ENCODE measurements at regions not wholly inside any gene's neighbourhood (a gene's known extent, or its start where the extent isn't known, plus 50 kb on each side); places are given as distances from the start of the nearest gene placed in this dataset.

GRCh38 chr10:42924484-42924883 lies 141.9 kb downstream of the BMS1 start:
- no peak overlapping the region for H3K4me3 ChIP-seq (ENCODE audit: low read length)
- TF ChIP-seq CTCF (conservative IDR thresholded peaks at IDR 0.05; ENCODE audit: low read depth, low read length) = no peak

GRCh38 chr10:42926843-42927242 lies 144.2 kb downstream of the BMS1 start:
- peak; percentile 6 for DNase-seq (ENCODE audit: low read depth)
- no peak for TF ChIP-seq CTCF (conservative IDR thresholded peaks at IDR 0.05; ENCODE audit: low read depth, low read length)
- H3K4me3 ChIP-seq (ENCODE audit: low read length) = no peak overlapping the region

More at GRCh38 chr10:42924484-42924883, 141.9 kb downstream of the BMS1 start:
- no peak for DNase-seq (ENCODE audit: low read depth)

GRCh38 chr10:42928064-42928463 lies 145.5 kb downstream of the BMS1 start:
- TF ChIP-seq CTCF (conservative IDR thresholded peaks at IDR 0.05; ENCODE audit: low read depth, low read length) = no peak
- DNase-seq (ENCODE audit: low read depth) = no peak
- no peak overlapping the region for H3K4me3 ChIP-seq (ENCODE audit: low read length)

- no peak for TF ChIP-seq CTCF (conservative IDR thresholded peaks at IDR 0.05; ENCODE audit: low read depth, low read length)
- no peak overlapping the region for H3K4me3 ChIP-seq (ENCODE audit: low read length)
- no peak for DNase-seq (ENCODE audit: low read depth)
These were observed 146.6 kb downstream of the BMS1 start for GRCh38 chr10:42929236-42929635.

- DNase-seq (ENCODE audit: low read depth) = no peak
- H3K4me3 ChIP-seq (ENCODE audit: low read length) = no peak overlapping the region
- TF ChIP-seq CTCF (conservative IDR thresholded peaks at IDR 0.05; ENCODE audit: low read depth, low read length) = no peak
These were observed 146.9 kb upstream of the RET start for GRCh38 chr10:42929993-42930392.

- DNase-seq (ENCODE audit: low read depth) = no peak
- H3K4me3 ChIP-seq (ENCODE audit: low read length) = no peak overlapping the region
- no peak for TF ChIP-seq CTCF (conservative IDR thresholded peaks at IDR 0.05; ENCODE audit: low read depth, low read length)
These were observed 146.2 kb upstream of the RET start for GRCh38 chr10:42930516-42931192.

GRCh38 chr10:42932116-42932515 lies 144.8 kb upstream of the RET start:
- no peak overlapping the region for H3K4me3 ChIP-seq (ENCODE audit: low read length)
- TF ChIP-seq CTCF (conservative IDR thresholded peaks at IDR 0.05; ENCODE audit: low read depth, low read length) = no peak
- DNase-seq (ENCODE audit: low read depth) = no peak

Data from retinal pigment epithelial cell (primary cell).